Liver (tissue), 3 donors: ENCODE measurements at regions not wholly inside any gene's neighbourhood (a gene's known extent, or its start where the extent isn't known, plus 50 kb on each side); places are given as distances from the start of the nearest gene placed in this dataset.
"Not testable (repeated sequence)": the region's sequence is repeated elsewhere in the genome, so short reads cannot be mapped to it uniquely, and the experiment has no call there.

ENCODE experiments used
- ATF3 ChIP-seq: IDR thresholded peaks from 2 replicates; pipeline ENCODE4 v1.6.1; 2016; ENCODE audit warnings: antibody characterized with exemption
- CTCF ChIP-seq: fragments of 150-350 bp; IDR thresholded peaks from 2 replicates; pipeline ENCODE4 v1.5.1; 2017; ENCODE audit warnings: improper control_type of control experiment, low read depth, low read length; ENCODE audit not compliant: missing input control
- donor health status: healthy.
- donor health status: healthy.

GRCh38 chr20:5677944-5678343 lies 67.1 kb upstream of the GPCPD1 start:
- TF ChIP-seq CTCF, ATF3: not testable (repeated sequence)
